ENCODE measurements at regions not wholly inside any gene's neighbourhood (a gene's known extent, or its start where the extent isn't known, plus 50 kb on each side); places are given as distances from the start of the nearest gene placed in this dataset.

DNA sequence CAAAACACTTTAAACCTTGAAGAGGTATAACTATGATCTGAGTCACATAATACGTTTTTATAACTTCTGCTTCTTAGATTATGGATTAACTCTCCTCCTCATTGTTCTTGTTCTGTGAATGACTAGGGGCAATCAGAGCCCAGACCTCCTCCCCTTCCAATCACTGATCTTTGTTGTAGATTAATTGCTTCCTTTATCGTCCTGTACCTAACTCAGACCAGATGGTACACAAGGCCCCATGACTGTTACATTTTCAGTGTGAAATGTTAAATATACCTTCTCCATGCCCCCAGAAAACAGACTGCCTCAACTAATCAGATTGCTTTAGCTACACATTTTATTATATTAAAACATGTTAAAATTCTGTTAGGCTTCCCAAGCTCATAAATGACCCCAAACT lies 211.7 kb downstream of the RNF152 start:
- Histone ChIP-seq H3K36me3 (ENCODE audit: control insufficient read depth in 1 of 2, insufficient read depth in 2 of 2, low read length in 2 of 2) (no peaks in the 10 kb centered on the region), H3K9me2 (ENCODE audit: insufficient read depth) (no peaks in the 10 kb centered on the region), H3K27me3 (ENCODE audit: insufficient read depth, low read length) (peaks cover 4% of the 10 kb centered on the region; the same call in 1 of the 2 replicates), H4K20me1 (ENCODE audit: insufficient read depth) (no peaks in the 10 kb centered on the region), H3K4me3 (replicated peaks in 1 of 2; ENCODE audit: low read depth in 1 of 2, low read length in 2 of 2) (no peak overlapping the region), H3K4me1 (ENCODE audit: control insufficient read depth in 1 of 2, insufficient read depth in 2 of 2, low read length in 2 of 2) (no peaks in the 10 kb centered on the region), H3K4me2 (ENCODE audit: low read length) (no peak overlapping the region), H2AFZ (ENCODE audit: low read depth, low read length, poor library complexity, severe bottlenecking) (no peak overlapping the region), H3K9me3 (ENCODE audit: control insufficient read depth in 1 of 2, insufficient read depth in 1 of 2, low read depth in 1 of 2, low read length in 2 of 2) (no peaks in the 10 kb centered on the region; a peak in 2 of 4 replicates), H3K9ac (ENCODE audit: low read length) (no peak overlapping the region), H3K27ac (ENCODE audit: low read depth, low read length) (no peak overlapping the region), H3K79me2 (ENCODE audit: insufficient read depth, low read length) (no peaks in the 10 kb centered on the region)
- TF ChIP-seq, protein P1, sequence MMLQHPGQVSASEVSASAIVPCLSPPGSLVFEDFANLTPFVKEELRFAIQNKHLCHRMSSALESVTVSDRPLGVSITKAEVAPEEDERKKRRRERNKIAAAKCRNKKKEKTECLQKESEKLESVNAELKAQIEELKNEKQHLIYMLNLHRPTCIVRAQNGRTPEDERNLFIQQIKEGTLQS (IDR thresholded peaks at IDR 0.05) = no peak
- TF ChIP-seq, protein P2, sequence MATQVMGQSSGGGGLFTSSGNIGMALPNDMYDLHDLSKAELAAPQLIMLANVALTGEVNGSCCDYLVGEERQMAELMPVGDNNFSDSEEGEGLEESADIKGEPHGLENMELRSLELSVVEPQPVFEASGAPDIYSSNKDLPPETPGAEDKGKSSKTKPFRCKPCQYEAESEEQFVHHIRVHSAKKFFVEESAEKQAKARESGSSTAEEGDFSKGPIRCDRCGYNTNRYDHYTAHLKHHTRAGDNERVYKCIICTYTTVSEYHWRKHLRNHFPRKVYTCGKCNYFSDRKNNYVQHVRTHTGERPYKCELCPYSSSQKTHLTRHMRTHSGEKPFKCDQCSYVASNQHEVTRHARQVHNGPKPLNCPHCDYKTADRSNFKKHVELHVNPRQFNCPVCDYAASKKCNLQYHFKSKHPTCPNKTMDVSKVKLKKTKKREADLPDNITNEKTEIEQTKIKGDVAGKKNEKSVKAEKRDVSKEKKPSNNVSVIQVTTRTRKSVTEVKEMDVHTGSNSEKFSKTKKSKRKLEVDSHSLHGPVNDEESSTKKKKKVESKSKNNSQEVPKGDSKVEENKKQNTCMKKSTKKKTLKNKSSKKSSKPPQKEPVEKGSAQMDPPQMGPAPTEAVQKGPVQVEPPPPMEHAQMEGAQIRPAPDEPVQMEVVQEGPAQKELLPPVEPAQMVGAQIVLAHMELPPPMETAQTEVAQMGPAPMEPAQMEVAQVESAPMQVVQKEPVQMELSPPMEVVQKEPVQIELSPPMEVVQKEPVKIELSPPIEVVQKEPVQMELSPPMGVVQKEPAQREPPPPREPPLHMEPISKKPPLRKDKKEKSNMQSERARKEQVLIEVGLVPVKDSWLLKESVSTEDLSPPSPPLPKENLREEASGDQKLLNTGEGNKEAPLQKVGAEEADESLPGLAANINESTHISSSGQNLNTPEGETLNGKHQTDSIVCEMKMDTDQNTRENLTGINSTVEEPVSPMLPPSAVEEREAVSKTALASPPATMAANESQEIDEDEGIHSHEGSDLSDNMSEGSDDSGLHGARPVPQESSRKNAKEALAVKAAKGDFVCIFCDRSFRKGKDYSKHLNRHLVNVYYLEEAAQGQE (IDR thresholded peaks at IDR 0.05; ENCODE audit: low read depth) = no peak
- TF ChIP-seq POLR2AphosphoS5 (IDR thresholded peaks at IDR 0.05; ENCODE audit: low read depth, low read length) = no peak
- no peak for TF ChIP-seq POLR2A (IDR thresholded peaks at IDR 0.05; ENCODE audit: borderline replicate concordance, extremely low read depth, insufficient read depth, insufficient read length)
- no peak for TF ChIP-seq TCF7L2 (IDR thresholded peaks at IDR 0.05; ENCODE audit: borderline replicate concordance, extremely low read depth, insufficient read depth, insufficient read length)
- TF ChIP-seq SIN3A (IDR thresholded peaks at IDR 0.05; ENCODE audit: low read depth) = no peak
- no peak for TF ChIP-seq RAD21 (IDR thresholded peaks at IDR 0.05; ENCODE audit: low read depth)
- no peak for TF ChIP-seq JUND (IDR thresholded peaks at IDR 0.05)
- no peak for TF ChIP-seq SP1 (IDR thresholded peaks at IDR 0.05; ENCODE audit: low read depth)
- no peak for TF ChIP-seq CEBPB (IDR thresholded peaks at IDR 0.05; ENCODE audit: low read depth)
- TF ChIP-seq EZH2 (IDR thresholded peaks at IDR 0.05) = no peak
- TF ChIP-seq, protein P3, sequence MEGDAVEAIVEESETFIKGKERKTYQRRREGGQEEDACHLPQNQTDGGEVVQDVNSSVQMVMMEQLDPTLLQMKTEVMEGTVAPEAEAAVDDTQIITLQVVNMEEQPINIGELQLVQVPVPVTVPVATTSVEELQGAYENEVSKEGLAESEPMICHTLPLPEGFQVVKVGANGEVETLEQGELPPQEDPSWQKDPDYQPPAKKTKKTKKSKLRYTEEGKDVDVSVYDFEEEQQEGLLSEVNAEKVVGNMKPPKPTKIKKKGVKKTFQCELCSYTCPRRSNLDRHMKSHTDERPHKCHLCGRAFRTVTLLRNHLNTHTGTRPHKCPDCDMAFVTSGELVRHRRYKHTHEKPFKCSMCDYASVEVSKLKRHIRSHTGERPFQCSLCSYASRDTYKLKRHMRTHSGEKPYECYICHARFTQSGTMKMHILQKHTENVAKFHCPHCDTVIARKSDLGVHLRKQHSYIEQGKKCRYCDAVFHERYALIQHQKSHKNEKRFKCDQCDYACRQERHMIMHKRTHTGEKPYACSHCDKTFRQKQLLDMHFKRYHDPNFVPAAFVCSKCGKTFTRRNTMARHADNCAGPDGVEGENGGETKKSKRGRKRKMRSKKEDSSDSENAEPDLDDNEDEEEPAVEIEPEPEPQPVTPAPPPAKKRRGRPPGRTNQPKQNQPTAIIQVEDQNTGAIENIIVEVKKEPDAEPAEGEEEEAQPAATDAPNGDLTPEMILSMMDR (IDR thresholded peaks at IDR 0.05 in 2 of 3, conservative IDR thresholded peaks at IDR 0.05 in 1 of 3; ENCODE audit: borderline replicate concordance in 1 of 3, insufficient read depth in 1 of 3, low read depth in 2 of 3, low read length in 2 of 3) = no peak
- TF ChIP-seq YY1 (IDR thresholded peaks at IDR 0.05; ENCODE audit: extremely low read depth, insufficient replicate concordance, low read depth, low read length) = no peak
- TF ChIP-seq ZFX (IDR thresholded peaks at IDR 0.05) = no peak
- TF ChIP-seq, protein P4, sequence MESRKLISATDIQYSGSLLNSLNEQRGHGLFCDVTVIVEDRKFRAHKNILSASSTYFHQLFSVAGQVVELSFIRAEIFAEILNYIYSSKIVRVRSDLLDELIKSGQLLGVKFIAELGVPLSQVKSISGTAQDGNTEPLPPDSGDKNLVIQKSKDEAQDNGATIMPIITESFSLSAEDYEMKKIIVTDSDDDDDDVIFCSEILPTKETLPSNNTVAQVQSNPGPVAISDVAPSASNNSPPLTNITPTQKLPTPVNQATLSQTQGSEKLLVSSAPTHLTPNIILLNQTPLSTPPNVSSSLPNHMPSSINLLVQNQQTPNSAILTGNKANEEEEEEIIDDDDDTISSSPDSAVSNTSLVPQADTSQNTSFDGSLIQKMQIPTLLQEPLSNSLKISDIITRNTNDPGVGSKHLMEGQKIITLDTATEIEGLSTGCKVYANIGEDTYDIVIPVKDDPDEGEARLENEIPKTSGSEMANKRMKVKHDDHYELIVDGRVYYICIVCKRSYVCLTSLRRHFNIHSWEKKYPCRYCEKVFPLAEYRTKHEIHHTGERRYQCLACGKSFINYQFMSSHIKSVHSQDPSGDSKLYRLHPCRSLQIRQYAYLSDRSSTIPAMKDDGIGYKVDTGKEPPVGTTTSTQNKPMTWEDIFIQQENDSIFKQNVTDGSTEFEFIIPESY (IDR thresholded peaks at IDR 0.05; ENCODE audit: extremely low read depth, insufficient replicate concordance, low read length) = no peak
- TF ChIP-seq EZH2phosphoT487 (IDR thresholded peaks at IDR 0.05; ENCODE audit: borderline replicate concordance) = no peak
- ChIA-PET POLR2A (no interaction called here), RAD21 (ENCODE audit: low non-redundant PET in 1 of 2, low total read pairs in 2 of 2, uncharacterized antibody in 2 of 2, unreplicated experiment in 2 of 2) (no interaction called here), CTCF (no interaction called here)
- DNase-seq (ENCODE audit: low read depth, low spot score) = no peak
- intact Hi-C loops (cut with micrococcal nuclease) = no loop called here
- no TSS peak for BruUV-seq (replicated peaks)
- ATAC-seq = no peak

Data from HCT116 (cell line).